ENCODE measurements at regions not wholly inside any gene's neighbourhood (a gene's known extent, or its start where the extent isn't known, plus 50 kb on each side); places are given as distances from the start of the nearest gene placed in this dataset.

- no peak for TF ChIP-seq CTCF (IDR thresholded peaks at IDR 0.05)
- no peak for TF ChIP-seq POLR2A (IDR thresholded peaks at IDR 0.05)
Observed at GRCh38 chr4:180086480-180087190, 2156.6 kb upstream of the TENM3 start.
